NCI-H1694 treated with DMSO at 0.1 percent for 48 hours (cell line): ENCODE measurements at regions not wholly inside any gene's neighbourhood (a gene's known extent, or its start where the extent isn't known, plus 50 kb on each side); places are given as distances from the start of the nearest gene placed in this dataset.
A peak's percentile ranks its signal among the peaks of the same experiment; 100 is the strongest.

ENCODE experiments used
- DNase-seq: peaks from one replicate; lab custom pipeline; 2025; lab: John Stamatoyannopoulos, UW

DNA sequence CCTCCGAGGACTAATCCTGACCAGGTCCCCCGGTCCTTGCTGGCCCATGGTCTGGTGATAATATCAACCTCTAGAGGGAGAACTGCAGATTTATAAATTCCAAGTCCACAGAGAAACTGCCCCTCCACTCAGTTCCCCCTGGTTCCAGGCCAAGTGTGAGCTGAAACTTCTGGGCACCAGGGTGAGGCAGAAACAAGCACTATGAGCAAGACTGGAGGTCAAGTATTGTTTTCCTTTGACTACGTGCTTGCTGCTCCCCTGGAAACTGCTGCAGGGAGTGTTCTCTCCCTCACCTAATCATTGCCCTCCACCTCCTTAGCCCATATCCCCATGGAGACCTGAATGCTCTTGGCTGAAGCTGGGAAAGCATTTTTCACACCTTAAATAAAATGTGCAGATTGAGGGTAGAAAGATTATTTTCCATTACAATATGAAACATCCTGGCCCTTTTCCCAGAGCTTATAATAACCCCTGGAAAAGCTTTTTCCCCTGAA is 135.2 kb downstream of the RDH14 start:
- DNase-seq, result no peak

DNA sequence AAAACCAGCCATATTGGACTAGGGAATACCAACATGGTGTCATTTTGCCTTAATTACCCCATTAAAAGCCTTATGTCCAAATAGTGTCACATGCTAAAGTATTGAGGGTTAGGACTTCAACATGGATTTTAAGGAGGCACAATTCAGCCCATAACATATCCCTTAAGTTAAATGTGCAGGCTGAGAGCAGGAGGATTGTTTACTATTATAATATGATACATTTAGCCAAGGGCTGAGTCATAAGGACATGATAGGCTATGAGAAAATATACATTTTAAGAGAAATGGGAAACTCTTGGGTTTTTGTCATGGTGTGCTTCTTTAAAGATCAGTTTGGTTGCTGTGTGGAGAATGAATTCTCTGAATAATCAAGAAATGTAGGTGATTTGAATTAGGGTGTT is 136.8 kb downstream of the RDH14 start:
- no peak for DNase-seq

DNA sequence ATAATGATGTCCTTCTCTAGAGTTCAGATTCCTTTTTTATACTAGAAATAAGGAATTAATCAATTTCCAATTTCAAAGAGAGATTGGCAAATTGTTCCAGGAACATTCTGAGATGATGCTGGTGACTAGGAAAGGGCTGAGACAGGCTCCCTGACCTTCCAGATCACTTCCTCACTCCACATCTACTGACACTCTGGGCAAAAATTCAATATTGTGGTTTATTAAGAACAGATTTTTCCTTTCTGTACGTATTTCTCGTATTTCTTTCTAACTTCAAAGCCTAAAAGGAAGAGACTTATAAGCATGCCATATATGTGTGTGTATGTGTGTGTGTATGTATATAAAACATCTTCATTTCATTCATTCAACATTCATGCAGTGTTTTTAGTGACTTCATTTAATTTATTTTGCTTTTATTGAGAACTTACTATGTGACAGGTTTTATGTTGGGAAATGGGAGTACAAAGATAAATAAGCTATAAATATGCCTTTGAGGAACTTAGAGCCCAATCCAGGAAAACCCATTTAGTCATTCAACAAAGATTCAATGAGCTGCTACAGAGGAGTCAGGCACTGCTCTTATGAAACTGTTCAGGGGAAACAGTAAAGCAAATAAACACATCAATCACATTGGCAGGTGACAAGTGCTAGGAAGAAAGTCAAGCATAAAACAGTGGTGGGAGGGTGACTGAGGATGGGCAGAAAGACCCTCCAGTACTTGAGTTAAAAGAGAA is 137.9 kb downstream of the RDH14 start:
- DNase-seq, result no peak

DNA sequence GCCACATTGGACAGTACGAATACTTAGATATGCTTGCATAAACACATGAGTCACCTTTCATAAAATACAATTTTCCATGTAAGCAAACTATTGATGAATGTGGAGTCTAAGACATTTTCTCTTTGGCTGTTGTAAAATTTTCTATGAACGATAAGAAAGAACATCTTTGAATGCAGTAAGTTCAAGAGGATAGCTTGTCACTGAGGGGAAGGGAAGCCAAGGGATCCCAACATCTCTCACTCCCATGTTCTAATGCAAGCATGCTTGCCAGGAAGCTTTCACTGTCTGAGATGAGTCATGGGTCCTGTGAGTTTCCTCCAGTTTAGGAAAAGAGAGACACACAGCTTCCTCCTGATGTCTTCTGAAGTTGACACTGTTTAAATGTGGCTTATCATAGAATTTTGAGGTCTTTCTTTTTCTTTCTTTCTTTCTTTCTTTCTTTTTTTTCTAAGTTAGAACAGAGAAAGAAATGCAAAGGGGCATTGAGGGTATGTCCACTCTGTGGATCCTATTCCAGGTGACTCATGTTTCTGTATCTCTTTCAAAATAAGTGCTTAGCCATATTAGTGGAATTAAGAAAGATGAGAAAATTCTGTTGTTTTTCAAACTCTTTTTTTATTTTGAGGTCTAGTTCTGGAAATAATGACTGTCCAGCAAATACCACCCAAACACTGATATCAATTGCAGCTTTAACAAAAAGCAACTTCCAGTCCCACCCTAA is 146.6 kb downstream of the RDH14 start:
- DNase-seq, result no peak

DNA sequence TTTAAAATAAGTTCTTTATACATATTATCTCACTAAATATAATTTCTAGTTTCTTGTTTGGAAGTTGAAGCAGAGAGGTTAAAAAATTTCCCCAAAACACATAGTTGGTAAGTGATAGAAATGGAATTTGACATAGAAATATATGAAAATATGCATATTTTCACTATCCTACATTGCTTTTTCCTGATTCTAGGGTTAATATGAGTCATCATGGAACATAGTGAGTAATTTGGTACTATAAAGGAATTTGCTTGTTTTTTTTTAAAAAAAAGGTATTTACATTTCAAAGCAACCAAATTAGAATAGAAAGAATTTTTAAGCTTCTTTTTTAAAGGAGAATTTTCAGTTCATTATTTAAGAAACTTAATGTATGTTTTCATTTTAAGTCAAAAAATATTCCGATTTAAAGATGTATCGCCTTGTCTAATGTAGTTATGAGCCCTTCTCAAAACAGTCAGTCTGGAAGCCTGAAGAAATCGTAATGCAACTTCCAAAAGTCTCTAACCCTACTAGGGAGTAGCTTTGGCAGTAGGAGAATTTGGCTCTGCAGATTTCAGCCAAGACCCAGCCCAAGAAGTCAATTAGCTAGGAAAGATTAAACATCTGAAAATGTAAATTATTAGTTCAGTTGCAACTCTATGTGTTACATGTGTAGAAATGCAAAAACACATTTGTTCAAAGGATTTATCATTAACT is 147.3 kb downstream of the RDH14 start:
- DNase-seq, result no peak

GRCh38 chr2:18411626-18412025 is 148.8 kb downstream of the RDH14 start:
- no peak for DNase-seq

DNA sequence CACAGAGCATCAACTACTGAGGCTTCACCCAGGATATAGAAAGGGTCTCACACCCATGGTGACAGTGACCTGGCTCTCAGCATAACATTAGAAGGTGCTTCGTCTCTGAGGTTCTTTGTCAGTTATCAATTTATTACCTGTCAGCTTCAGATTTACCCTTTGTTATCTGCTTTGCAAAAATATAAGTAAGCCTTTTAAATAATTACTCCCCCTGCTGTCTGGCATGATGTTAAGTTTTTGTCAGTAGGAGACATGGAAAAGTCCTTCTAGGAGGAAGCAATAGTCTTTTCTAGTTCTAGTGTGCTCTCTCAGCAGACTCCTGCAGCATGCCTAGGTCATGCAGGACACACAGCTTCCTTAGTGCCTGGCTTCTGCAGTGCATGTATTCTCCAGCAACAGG is 149.9 kb downstream of the RDH14 start:
- no peak for DNase-seq

DNA sequence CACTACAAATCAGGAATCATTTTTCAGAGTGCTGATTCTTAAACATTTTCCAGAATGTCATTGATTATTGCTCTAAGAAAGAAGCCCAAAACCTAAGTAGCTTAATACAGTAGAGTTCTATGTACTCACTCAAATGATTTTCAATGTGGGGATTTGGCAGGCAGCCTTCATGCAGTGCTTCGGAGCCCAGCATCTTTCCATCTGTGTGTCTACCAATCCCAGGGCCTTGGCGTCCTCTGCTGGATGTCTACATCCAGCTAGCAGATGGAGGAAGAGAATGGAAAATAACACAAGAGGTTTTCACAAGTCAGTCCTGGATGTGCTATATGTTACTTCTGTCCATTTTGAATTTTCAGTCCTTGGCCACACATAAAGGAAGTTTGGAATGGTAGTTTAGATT is 151.8 kb downstream of the RDH14 start:
- DNase-seq, result no peak

GRCh38 chr2:18406219-18406618 is 154.2 kb downstream of the RDH14 start:
- no peak for DNase-seq

DNA sequence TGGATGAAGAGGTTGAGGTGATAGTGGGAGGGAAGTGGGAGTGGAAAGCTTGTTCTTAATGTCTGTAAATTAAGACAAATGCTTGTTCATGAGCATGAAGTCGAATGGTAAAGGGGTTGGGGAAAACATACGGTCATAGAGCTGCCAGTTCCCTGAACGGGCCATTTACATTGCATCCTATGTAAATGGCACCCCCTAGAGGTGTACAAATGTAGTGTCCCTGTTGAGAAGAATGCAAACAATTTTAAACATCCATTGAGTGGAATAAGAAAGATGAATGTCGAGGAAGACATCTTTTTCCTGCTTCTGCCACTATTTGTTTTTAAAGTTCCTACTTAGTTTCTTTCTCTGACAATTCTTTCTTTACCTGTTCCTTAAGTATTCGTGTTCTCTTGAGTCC is 155.7 kb downstream of the RDH14 start:
- DNase-seq, result peak; percentile 41

DNA sequence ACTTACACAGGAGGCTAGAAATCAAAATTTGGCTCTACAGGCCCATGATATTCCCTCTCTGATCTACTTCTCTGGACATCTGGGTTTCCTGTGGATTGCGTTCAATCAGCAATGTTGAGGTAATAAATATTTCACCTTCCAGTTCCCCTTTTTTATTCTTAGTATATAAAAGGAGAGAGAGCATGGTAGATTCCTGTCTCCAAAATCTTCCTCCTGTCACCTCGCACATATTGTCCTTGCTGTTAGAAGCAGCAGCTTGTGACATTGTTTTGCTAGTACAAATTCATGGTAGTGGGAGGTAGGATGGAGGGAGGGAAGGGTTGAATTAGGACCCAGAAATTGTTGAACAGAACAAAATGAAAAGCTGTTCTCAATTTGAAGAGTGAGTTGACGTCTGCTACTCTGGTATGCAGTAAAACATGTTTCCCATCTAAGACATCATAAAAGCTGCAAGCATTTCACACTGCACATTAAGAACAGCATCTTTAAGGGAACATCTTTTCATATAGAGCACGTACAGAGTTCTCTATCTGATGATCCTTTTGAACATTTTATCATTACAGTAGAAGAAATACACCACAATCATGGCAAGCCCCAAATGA is 156.4 kb downstream of the RDH14 start:
- DNase-seq, result no peak

DNA sequence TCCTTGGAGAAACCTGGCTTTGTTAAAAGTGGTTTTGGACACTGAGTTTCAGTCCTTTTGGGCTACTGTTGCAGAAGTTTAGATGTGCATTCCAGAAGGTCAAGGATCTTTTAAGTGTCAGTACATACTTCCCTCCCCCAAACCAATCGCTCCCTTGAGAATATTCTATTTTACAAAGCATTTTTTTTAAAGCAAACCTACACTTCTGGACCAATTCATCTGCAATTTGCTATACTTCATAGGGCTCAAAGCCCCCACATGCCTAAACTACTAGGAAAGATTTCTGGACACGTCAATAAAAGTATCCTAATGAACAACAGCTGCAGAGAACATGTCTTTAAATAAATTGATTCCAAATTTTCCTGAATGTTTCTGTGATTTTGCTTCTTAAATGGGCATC is 157.6 kb downstream of the RDH14 start:
- DNase-seq, result no peak

GRCh38 chr2:18401471-18401870 is 159.0 kb downstream of the RDH14 start:
- no peak for DNase-seq

GRCh38 chr2:18399601-18400000 is 160.9 kb downstream of the RDH14 start:
- no peak for DNase-seq

GRCh38 chr2:18398833-18399232 is 161.6 kb downstream of the RDH14 start:
- DNase-seq, result no peak

- DNase-seq, result no peak
Observed at GRCh38 chr2:18396329-18397010, 164.0 kb downstream of the RDH14 start.

- no peak for DNase-seq
Observed at GRCh38 chr2:18395555-18395954, 164.9 kb downstream of the RDH14 start.

GRCh38 chr2:18387441-18388206 is 172.8 kb downstream of the RDH14 start:
- DNase-seq, result peak; percentile 80

GRCh38 chr2:18384242-18384641 is 176.2 kb downstream of the RDH14 start:
- no peak for DNase-seq

DNA sequence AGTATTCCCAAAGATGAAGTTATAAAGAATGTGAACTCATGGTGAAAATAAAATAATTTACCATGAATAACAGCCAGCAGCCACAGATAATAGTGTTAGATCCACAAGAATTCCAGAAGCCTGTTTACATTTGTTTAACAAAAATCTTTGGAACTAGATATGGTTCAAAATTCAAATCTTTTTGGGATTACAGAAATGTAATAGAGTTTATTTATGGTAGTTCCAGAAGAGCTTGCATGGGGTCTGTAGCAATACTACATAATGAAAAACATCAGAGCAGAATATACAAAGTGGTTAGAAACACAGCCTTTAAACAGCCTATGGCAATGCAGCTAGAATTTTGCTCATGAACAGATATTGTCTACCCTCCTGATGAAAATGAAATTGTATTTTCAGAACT is 179.1 kb downstream of the RDH14 start:
- no peak for DNase-seq

GRCh38 chr2:18380321-18380720 is 180.1 kb downstream of the RDH14 start:
- DNase-seq, result no peak
